Tibial artery (tissue), 4 donors: ENCODE measurements at regions not wholly inside any gene's neighbourhood (a gene's known extent, or its start where the extent isn't known, plus 50 kb on each side); places are given as distances from the start of the nearest gene placed in this dataset.

Experiments used
- DNase-seq, 2 donors: peaks; one replicate each; pipeline ENCODE4 v3.0.0-alpha.2; 2019
- H3K27ac ChIP-seq, 2 donors: fragments of 200-600 bp; sonication (generic) in 1 of 2; 1 replicate in 1 of 2; 2 replicates in 1 of 2; pipeline ENCODE4 v1.5.1; 2018 to 2019; ENCODE audit warnings: mild to moderate bottlenecking in 1 of 2
- H3K27me3 ChIP-seq, 2 donors: fragments of 200-600 bp; sonication (generic) in 1 of 2; one replicate each; pipeline versions ENCODE4 v1.5.1 to v1.6.0; 2016 to 2019
- H3K36me3 ChIP-seq, 3 donors: fragments of 200-600 bp; sonication (generic) in 2 of 3; one replicate each; pipeline ENCODE4 v1.5.1; 2016 to 2019; ENCODE audit warnings: mild to moderate bottlenecking in 2 of 3
- H3K4me1 ChIP-seq, 4 donors: fragments of 200-600 bp; sonication (generic) in 2 of 4; 1 replicate in 3 of 4; 2 replicates in 1 of 4; pipeline ENCODE4 v1.5.1; 2016 to 2019
- H3K4me3 ChIP-seq, 2 donors: fragments of 200-600 bp; sonication (generic) in 1 of 2; 1 replicate in 1 of 2; 2 replicates in 1 of 2; pipeline ENCODE4 v1.5.1; 2018 to 2019; ENCODE audit warnings: mild to moderate bottlenecking in 2 of 2
- H3K9me3 ChIP-seq, 3 donors: fragments of 200-600 bp; sonication (generic) in 1 of 3; one replicate each; pipeline ENCODE4 v1.5.1; 2016 to 2019
- intact Hi-C: fragments of 100-400 bp; cut with DNase I; formaldehyde crosslinking; loops from one replicate; pipeline ENCODE4 v1.15.0; 2023; ENCODE audit warnings: low total_unique reads
- TF ChIP-seq, protein P1 (sequence below), 2 experiments: fragments of 200-600 bp in 1 of 2; fragments of 450-650 bp in 1 of 2; IDR thresholded peaks; one replicate each; pipeline ENCODE4 v1.5.1; 2017 to 2019; ENCODE audit warnings: antibody characterized with exemption in 2 of 2, mild to moderate bottlenecking in 1 of 2, moderate library complexity in 1 of 2

DNA sequence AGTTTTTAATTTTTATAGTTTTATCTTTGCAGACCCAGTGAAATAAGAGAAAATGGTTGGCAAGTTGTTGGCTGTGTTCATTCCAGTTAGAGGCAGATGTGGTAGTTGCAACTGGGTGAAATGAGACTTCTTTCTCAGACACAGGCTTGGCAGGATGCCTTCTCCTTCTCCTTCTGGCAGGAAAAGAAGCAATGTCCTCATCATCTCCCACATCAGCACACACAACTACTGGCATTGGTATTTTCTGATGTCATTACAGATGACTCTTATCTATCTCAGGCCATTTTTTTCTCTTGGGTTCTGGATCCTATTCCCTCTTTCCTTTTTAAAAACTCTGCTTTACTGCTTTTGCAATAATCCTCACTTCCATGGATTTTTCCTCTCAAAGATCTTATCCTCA lies 103.3 kb upstream of the EDIL3 start:
- no peak for DNase-seq

DNA sequence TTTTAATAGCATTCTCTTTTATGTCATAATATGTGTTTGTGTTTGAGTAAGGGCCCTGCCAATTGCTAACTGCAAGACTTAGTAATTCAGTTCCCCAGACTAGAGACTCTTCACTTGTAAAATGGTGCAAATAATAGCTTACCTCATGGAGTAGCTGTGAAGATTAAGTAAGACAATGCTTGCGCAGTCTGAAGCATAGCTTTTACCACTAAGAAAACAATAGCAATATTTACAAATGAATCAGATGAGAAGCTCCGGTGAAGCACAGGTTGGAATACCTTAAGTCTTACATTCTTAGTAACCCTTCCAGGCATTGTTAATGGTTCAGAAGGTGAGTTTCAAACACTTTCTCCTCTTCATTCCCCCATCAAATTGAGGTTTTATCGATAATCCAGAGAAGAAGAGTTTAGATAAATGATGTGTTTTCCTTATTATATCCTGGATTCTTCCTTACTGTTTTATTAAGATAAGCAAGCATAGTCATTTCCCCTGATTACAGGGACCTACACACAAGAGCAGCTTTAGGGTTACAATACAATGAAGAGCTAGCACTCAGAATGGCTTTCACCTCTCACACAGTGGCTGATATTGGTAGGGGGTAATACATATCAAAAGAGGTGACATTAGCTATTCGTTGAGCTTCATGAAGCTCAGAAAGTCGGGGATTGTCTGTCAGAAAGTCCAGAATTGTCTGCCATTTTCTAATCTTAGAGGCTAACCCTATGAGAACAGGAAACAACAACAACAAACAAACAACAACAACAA lies 96.4 kb upstream of the EDIL3 start:
- Histone ChIP-seq H3K36me3 (no peaks in the 10 kb centered on the region), H3K4me1 (no peaks in the 10 kb centered on the region), H3K4me3 (no peak overlapping the region), H3K9me3 (no peaks in the 10 kb centered on the region), H3K27me3 (no peaks in the 10 kb centered on the region), H3K27ac (no peak overlapping the region)
- TF ChIP-seq, protein P1, sequence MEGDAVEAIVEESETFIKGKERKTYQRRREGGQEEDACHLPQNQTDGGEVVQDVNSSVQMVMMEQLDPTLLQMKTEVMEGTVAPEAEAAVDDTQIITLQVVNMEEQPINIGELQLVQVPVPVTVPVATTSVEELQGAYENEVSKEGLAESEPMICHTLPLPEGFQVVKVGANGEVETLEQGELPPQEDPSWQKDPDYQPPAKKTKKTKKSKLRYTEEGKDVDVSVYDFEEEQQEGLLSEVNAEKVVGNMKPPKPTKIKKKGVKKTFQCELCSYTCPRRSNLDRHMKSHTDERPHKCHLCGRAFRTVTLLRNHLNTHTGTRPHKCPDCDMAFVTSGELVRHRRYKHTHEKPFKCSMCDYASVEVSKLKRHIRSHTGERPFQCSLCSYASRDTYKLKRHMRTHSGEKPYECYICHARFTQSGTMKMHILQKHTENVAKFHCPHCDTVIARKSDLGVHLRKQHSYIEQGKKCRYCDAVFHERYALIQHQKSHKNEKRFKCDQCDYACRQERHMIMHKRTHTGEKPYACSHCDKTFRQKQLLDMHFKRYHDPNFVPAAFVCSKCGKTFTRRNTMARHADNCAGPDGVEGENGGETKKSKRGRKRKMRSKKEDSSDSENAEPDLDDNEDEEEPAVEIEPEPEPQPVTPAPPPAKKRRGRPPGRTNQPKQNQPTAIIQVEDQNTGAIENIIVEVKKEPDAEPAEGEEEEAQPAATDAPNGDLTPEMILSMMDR (IDR thresholded peaks at IDR 0.05): no peak
- DNase-seq: no peak
- intact Hi-C loops: no loop called here

More for the DNA sequence above, 103.3 kb upstream of the EDIL3 start:
- Histone ChIP-seq H3K9me3 (no peaks in the 10 kb centered on the region), H3K4me3 (no peak overlapping the region), H3K4me1 (no peaks in the 10 kb centered on the region), H3K27me3 (no peaks in the 10 kb centered on the region), H3K36me3 (no peaks in the 10 kb centered on the region), H3K27ac (no peak overlapping the region)
- intact Hi-C loops: no loop called here
- TF ChIP-seq, protein P1 (IDR thresholded peaks at IDR 0.05): no peak

DNA sequence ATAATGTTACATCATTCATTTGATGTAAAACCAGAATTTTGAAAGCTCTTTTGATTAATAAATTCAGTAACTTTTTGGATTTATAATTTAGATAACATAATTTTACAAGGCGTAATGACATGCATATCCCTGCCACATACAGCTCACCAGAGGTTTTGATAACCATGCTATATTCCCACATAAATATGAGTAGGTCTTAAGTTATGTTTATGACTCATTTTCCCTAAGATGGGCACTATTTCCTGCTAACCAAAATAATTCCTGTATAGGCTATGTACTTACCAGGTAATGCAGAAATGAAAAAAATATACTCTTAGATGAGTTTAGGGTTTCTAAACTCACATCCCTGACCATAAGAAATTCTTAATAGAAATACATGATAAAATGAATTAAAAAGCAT lies 93.9 kb upstream of the EDIL3 start:
- no peak for DNase-seq
- Histone ChIP-seq H3K27me3 (no peaks in the 10 kb centered on the region), H3K36me3 (no peaks in the 10 kb centered on the region), H3K9me3 (no peaks in the 10 kb centered on the region), H3K27ac (no peak overlapping the region), H3K4me1 (no peaks in the 10 kb centered on the region), H3K4me3 (no peak overlapping the region)
- intact Hi-C loops: no loop called here
- TF ChIP-seq, protein P1 (IDR thresholded peaks at IDR 0.05): no peak

DNA sequence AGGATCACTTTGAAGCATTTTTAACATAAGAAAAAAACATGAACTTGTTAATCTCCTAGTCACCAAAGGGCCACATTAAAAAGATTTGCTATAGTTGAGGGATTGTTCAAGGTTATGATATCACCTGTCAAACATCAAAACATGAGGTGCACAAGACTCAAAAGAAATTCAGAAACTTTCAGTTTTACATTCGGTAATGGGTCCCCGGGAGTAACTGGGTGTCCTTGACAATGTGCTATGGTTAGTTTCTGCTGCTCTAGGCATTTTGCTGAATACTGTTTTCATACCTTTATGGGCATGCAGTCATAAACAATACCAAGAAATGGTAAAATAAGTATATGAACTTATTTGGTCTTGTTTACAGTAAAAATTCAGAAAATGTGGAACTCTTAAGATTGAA lies 92.8 kb upstream of the EDIL3 start:
- no peaks in the 10 kb centered on the region for H3K36me3 ChIP-seq
- no peak overlapping the region for H3K4me3 ChIP-seq
- no peaks in the 10 kb centered on the region for H3K27me3 ChIP-seq
- TF ChIP-seq, protein P1 (IDR thresholded peaks at IDR 0.05): no peak
- H3K27ac ChIP-seq: no peak overlapping the region
- intact Hi-C loops: no loop called here
- no peaks in the 10 kb centered on the region for H3K4me1 ChIP-seq
- H3K9me3 ChIP-seq: no peaks in the 10 kb centered on the region
- no peak for DNase-seq

DNA sequence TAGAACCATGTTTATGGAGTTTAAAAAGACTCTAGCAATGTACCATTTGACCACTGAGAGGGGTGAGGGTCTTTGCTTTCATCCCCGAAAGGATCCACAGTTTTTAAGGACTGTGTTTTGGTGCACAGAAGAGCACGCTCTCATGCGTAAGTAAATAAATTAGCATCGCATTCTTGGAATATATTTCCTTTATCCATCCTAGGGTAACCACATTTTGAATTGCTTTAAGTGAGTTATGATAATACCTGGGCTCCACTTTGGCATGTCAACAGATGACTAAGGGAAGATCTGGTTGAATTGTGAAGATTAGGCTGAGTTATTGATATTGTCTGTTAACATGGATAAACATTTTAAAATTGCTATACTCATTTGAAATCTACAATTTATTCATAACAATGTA lies 89.4 kb upstream of the EDIL3 start:
- no peaks in the 10 kb centered on the region for H3K36me3 ChIP-seq
- H3K4me3 ChIP-seq: no peak overlapping the region
- H3K27me3 ChIP-seq: no peaks in the 10 kb centered on the region
- no peaks in the 10 kb centered on the region for H3K9me3 ChIP-seq
- DNase-seq: no peak
- H3K4me1 ChIP-seq: no peaks in the 10 kb centered on the region
- no peak overlapping the region for H3K27ac ChIP-seq
- TF ChIP-seq, protein P1 (IDR thresholded peaks at IDR 0.05): no peak
- intact Hi-C loops: no loop called here
